ENCODE measurements at regions not wholly inside any gene's neighbourhood (a gene's known extent, or its start where the extent isn't known, plus 50 kb on each side); places are given as distances from the start of the nearest gene placed in this dataset.
A peak's percentile ranks its signal among the peaks of the same experiment; 100 is the strongest.

- ChIA-PET POLR2A (no interaction called here), CTCF (no interaction called here)
- peaks cover 0 to 2% (median 0%) of the 10 kb centered on the region in 5 experiments for H3K27me3 ChIP-seq (replicated peaks in 2 of 5; ENCODE audit: control insufficient read depth in 4 of 5, insufficient read depth in 5 of 5, low read length in 4 of 5)
- H3K4me1 ChIP-seq (ENCODE audit: control extremely low read depth in 1 of 4, control insufficient read depth in 4 of 4, insufficient read depth in 4 of 4, low read length in 3 of 4) = peaks cover 0 to 3% (median 0%) of the 10 kb centered on the region in 4 experiments
- no CpG with 5 or more reads among the region's 3 CpGs for WGBS (ENCODE audit: insufficient coverage)
- H3K9me3 ChIP-seq (ENCODE audit: control extremely low read depth in 1 of 5, control insufficient read depth in 4 of 5, insufficient read depth in 2 of 5, low read depth in 1 of 5, low read length in 4 of 5) = no peaks in the 10 kb centered on the region
- H3K27ac ChIP-seq (ENCODE audit: insufficient read depth in 1 of 2, low read depth in 1 of 2, low read length in 2 of 2, poor library complexity in 1 of 2, severe bottlenecking in 2 of 2) = no peak overlapping the region
- H3K36me3 ChIP-seq (ENCODE audit: control insufficient read depth in 4 of 4, insufficient read depth in 4 of 4, low read length in 3 of 4) = no peaks in the 10 kb centered on the region
- no peak for DNase-seq
- H3K4me3 ChIP-seq (ENCODE audit: control insufficient read depth in 1 of 7, extremely low read depth in 1 of 7, insufficient read depth in 4 of 7, low read depth in 2 of 7, low read length in 6 of 7) = no peak overlapping the region
These were observed 82.9 kb downstream of the ELOVL4 start for GRCh38 chr6:79864421-79864820.

GRCh38 chr6:79864001-79864400 lies 83.4 kb downstream of the ELOVL4 start:
- WGBS (ENCODE audit: insufficient coverage) = no CpG with 5 or more reads among the region's 1 CpG
- POLR2A ChIA-PET = no interaction called here

GRCh38 chr6:79863566-79863965 lies 83.8 kb downstream of the ELOVL4 start:
- CTCF ChIA-PET = no interaction called here
- DNase-seq = no peak
- H3K27me3 ChIP-seq (replicated peaks in 2 of 5; ENCODE audit: control insufficient read depth in 4 of 5, insufficient read depth in 5 of 5, low read length in 4 of 5) = peaks cover 0 to 2% (median 0%) of the 10 kb centered on the region in 5 experiments
- peaks cover 0 to 3% (median 0%) of the 10 kb centered on the region in 4 experiments for H3K4me1 ChIP-seq (ENCODE audit: control extremely low read depth in 1 of 4, control insufficient read depth in 4 of 4, insufficient read depth in 4 of 4, low read length in 3 of 4)
- no peak overlapping the region for H3K4me3 ChIP-seq (ENCODE audit: control insufficient read depth in 1 of 7, extremely low read depth in 1 of 7, insufficient read depth in 4 of 7, low read depth in 2 of 7, low read length in 6 of 7)
- H3K27ac ChIP-seq (ENCODE audit: insufficient read depth in 1 of 2, low read depth in 1 of 2, low read length in 2 of 2, poor library complexity in 1 of 2, severe bottlenecking in 2 of 2) = no peak overlapping the region
- no peaks in the 10 kb centered on the region for H3K36me3 ChIP-seq (ENCODE audit: control insufficient read depth in 4 of 4, insufficient read depth in 4 of 4, low read length in 3 of 4)
- no peaks in the 10 kb centered on the region for H3K9me3 ChIP-seq (ENCODE audit: control extremely low read depth in 1 of 5, control insufficient read depth in 4 of 5, insufficient read depth in 2 of 5, low read depth in 1 of 5, low read length in 4 of 5)
- no CpG with 5 or more reads among the region's 1 CpG for WGBS (ENCODE audit: insufficient coverage)
- POLR2A ChIA-PET = no interaction called here

More at GRCh38 chr6:79864001-79864400, 83.4 kb downstream of the ELOVL4 start:
- peaks cover 0 to 3% (median 0%) of the 10 kb centered on the region in 4 experiments for H3K4me1 ChIP-seq (ENCODE audit: control extremely low read depth in 1 of 4, control insufficient read depth in 4 of 4, insufficient read depth in 4 of 4, low read length in 3 of 4)
- CTCF ChIA-PET = no interaction called here
- H3K4me3 ChIP-seq (ENCODE audit: control insufficient read depth in 1 of 7, extremely low read depth in 1 of 7, insufficient read depth in 4 of 7, low read depth in 2 of 7, low read length in 6 of 7) = no peak overlapping the region
- no peaks in the 10 kb centered on the region for H3K36me3 ChIP-seq (ENCODE audit: control insufficient read depth in 4 of 4, insufficient read depth in 4 of 4, low read length in 3 of 4)
- peaks cover 0 to 2% (median 0%) of the 10 kb centered on the region in 5 experiments for H3K27me3 ChIP-seq (replicated peaks in 2 of 5; ENCODE audit: control insufficient read depth in 4 of 5, insufficient read depth in 5 of 5, low read length in 4 of 5)
- no peak for DNase-seq
- no peak overlapping the region for H3K27ac ChIP-seq (ENCODE audit: insufficient read depth in 1 of 2, low read depth in 1 of 2, low read length in 2 of 2, poor library complexity in 1 of 2, severe bottlenecking in 2 of 2)
- no peaks in the 10 kb centered on the region for H3K9me3 ChIP-seq (ENCODE audit: control extremely low read depth in 1 of 5, control insufficient read depth in 4 of 5, insufficient read depth in 2 of 5, low read depth in 1 of 5, low read length in 4 of 5)

- Histone ChIP-seq H3K4me1 (ENCODE audit: control extremely low read depth in 1 of 4, control insufficient read depth in 4 of 4, insufficient read depth in 4 of 4, low read length in 3 of 4) (no peaks in the 10 kb centered on the region), H3K36me3 (ENCODE audit: control insufficient read depth in 4 of 4, insufficient read depth in 4 of 4, low read length in 3 of 4) (no peaks in the 10 kb centered on the region), H3K27ac (ENCODE audit: insufficient read depth in 1 of 2, low read depth in 1 of 2, low read length in 2 of 2, poor library complexity in 1 of 2, severe bottlenecking in 2 of 2) (no peak overlapping the region), H3K27me3 (replicated peaks in 2 of 5; ENCODE audit: control insufficient read depth in 4 of 5, insufficient read depth in 5 of 5, low read length in 4 of 5) (peaks cover 0 to 2% (median 0%) of the 10 kb centered on the region in 5 experiments), H3K9me3 (ENCODE audit: control extremely low read depth in 1 of 5, control insufficient read depth in 4 of 5, insufficient read depth in 2 of 5, low read depth in 1 of 5, low read length in 4 of 5) (no peaks in the 10 kb centered on the region), H3K4me3 (ENCODE audit: control insufficient read depth in 1 of 7, extremely low read depth in 1 of 7, insufficient read depth in 4 of 7, low read depth in 2 of 7, low read length in 6 of 7) (no peak overlapping the region)
- ChIA-PET POLR2A (no interaction called here), CTCF (no interaction called here)
- WGBS (ENCODE audit: insufficient coverage) = no CpG with 5 or more reads among the region's 1 CpG
- DNase-seq = no peak
These were observed 84.6 kb downstream of the ELOVL4 start for GRCh38 chr6:79862711-79863110.

- POLR2A ChIA-PET = no interaction called here
These were observed 85.2 kb downstream of the ELOVL4 start for GRCh38 chr6:79862126-79862525.

GRCh38 chr6:79861023-79861422 lies 86.3 kb downstream of the ELOVL4 start:
- no peaks in the 10 kb centered on the region for H3K36me3 ChIP-seq (ENCODE audit: control insufficient read depth in 4 of 4, insufficient read depth in 4 of 4, low read length in 3 of 4)
- ChIA-PET CTCF (no interaction called here), POLR2A (no interaction called here)
- DNase-seq = peak in 1 of 3 donors; percentile 31
- peaks cover 0 to 2% (median 0%) of the 10 kb centered on the region in 5 experiments for H3K27me3 ChIP-seq (replicated peaks in 2 of 5; ENCODE audit: control insufficient read depth in 4 of 5, insufficient read depth in 5 of 5, low read length in 4 of 5)
- no peaks in the 10 kb centered on the region for H3K9me3 ChIP-seq (ENCODE audit: control extremely low read depth in 1 of 5, control insufficient read depth in 4 of 5, insufficient read depth in 2 of 5, low read depth in 1 of 5, low read length in 4 of 5)
- H3K4me1 ChIP-seq (ENCODE audit: control extremely low read depth in 1 of 4, control insufficient read depth in 4 of 4, insufficient read depth in 4 of 4, low read length in 3 of 4) = no peaks in the 10 kb centered on the region
- 100% methylated on average over 3 of the region's 7 CpGs for WGBS (ENCODE audit: insufficient coverage)
- no peak overlapping the region for H3K27ac ChIP-seq (ENCODE audit: insufficient read depth in 1 of 2, low read depth in 1 of 2, low read length in 2 of 2, poor library complexity in 1 of 2, severe bottlenecking in 2 of 2)
- H3K4me3 ChIP-seq (ENCODE audit: control insufficient read depth in 1 of 7, extremely low read depth in 1 of 7, insufficient read depth in 4 of 7, low read depth in 2 of 7, low read length in 6 of 7) = no peak overlapping the region

More at GRCh38 chr6:79862126-79862525, 85.2 kb downstream of the ELOVL4 start:
- Histone ChIP-seq H3K27me3 (replicated peaks in 2 of 5; ENCODE audit: control insufficient read depth in 4 of 5, insufficient read depth in 5 of 5, low read length in 4 of 5) (peaks cover 0 to 2% (median 0%) of the 10 kb centered on the region in 5 experiments), H3K36me3 (ENCODE audit: control insufficient read depth in 4 of 4, insufficient read depth in 4 of 4, low read length in 3 of 4) (no peaks in the 10 kb centered on the region), H3K4me3 (ENCODE audit: control insufficient read depth in 1 of 7, extremely low read depth in 1 of 7, insufficient read depth in 4 of 7, low read depth in 2 of 7, low read length in 6 of 7) (no peak overlapping the region), H3K27ac (ENCODE audit: insufficient read depth in 1 of 2, low read depth in 1 of 2, low read length in 2 of 2, poor library complexity in 1 of 2, severe bottlenecking in 2 of 2) (no peak overlapping the region), H3K4me1 (ENCODE audit: control extremely low read depth in 1 of 4, control insufficient read depth in 4 of 4, insufficient read depth in 4 of 4, low read length in 3 of 4) (no peaks in the 10 kb centered on the region), H3K9me3 (ENCODE audit: control extremely low read depth in 1 of 5, control insufficient read depth in 4 of 5, insufficient read depth in 2 of 5, low read depth in 1 of 5, low read length in 4 of 5) (no peaks in the 10 kb centered on the region)
- CTCF ChIA-PET = no interaction called here
- 89% methylated on average over 3 of the region's 3 CpGs for WGBS (ENCODE audit: insufficient coverage)
- no peak for DNase-seq

- DNase-seq = no peak
- Histone ChIP-seq H3K4me3 (ENCODE audit: control insufficient read depth in 1 of 7, extremely low read depth in 1 of 7, insufficient read depth in 4 of 7, low read depth in 2 of 7, low read length in 6 of 7) (no peak overlapping the region), H3K36me3 (ENCODE audit: control insufficient read depth in 4 of 4, insufficient read depth in 4 of 4, low read length in 3 of 4) (no peaks in the 10 kb centered on the region), H3K27me3 (replicated peaks in 2 of 5; ENCODE audit: control insufficient read depth in 4 of 5, insufficient read depth in 5 of 5, low read length in 4 of 5) (no peaks in the 10 kb centered on the region), H3K9me3 (ENCODE audit: control extremely low read depth in 1 of 5, control insufficient read depth in 4 of 5, insufficient read depth in 2 of 5, low read depth in 1 of 5, low read length in 4 of 5) (no peaks in the 10 kb centered on the region), H3K4me1 (ENCODE audit: control extremely low read depth in 1 of 4, control insufficient read depth in 4 of 4, insufficient read depth in 4 of 4, low read length in 3 of 4) (no peaks in the 10 kb centered on the region), H3K27ac (ENCODE audit: insufficient read depth in 1 of 2, low read depth in 1 of 2, low read length in 2 of 2, poor library complexity in 1 of 2, severe bottlenecking in 2 of 2) (no peak overlapping the region)
- ChIA-PET CTCF (no interaction called here), POLR2A (no interaction called here)
- WGBS (ENCODE audit: insufficient coverage) = 100% methylated on average over 1 of the region's 1 CpG
These were observed 99.9 kb downstream of the ELOVL4 start for GRCh38 chr6:79847426-79847825.
